Kidney (tissue), 13 donors: ENCODE measurements at regions not wholly inside any gene's neighbourhood (a gene's known extent, or its start where the extent isn't known, plus 50 kb on each side); places are given as distances from the start of the nearest gene placed in this dataset.

Source experiments
- DNase-seq, 5 donors: peaks; one replicate each; pipeline ENCODE4 v3.0.0-alpha.2; 2013 to 2020
- FAIRE-seq: peaks from 2 replicates; lab custom pipeline; 2012; peaks lifted over from hg19 to GRCh38; lab: Jason Lieb, UNC
- H3K27ac ChIP-seq, 2 donors: one replicate each; pipeline ENCODE4 v1.7.0; 2013; ENCODE audit warnings: low read depth in 2 of 2, low read length in 2 of 2, inconsistent platforms in 1 of 2
- H3K27me3 ChIP-seq: one replicate; pipeline ENCODE4 v1.7.1; 2013; ENCODE audit warnings: low read length, inconsistent platforms; ENCODE audit not compliant: control insufficient read depth, insufficient read depth
- H3K36me3 ChIP-seq, 3 donors: one replicate each; pipeline versions ENCODE4 v1.7.0 to v1.7.1; 2013; ENCODE audit warnings: low read length in 3 of 3, control low read depth in 1 of 3, inconsistent platforms in 1 of 3; ENCODE audit not compliant: insufficient read depth in 3 of 3, control insufficient read depth in 2 of 3
- H3K4me1 ChIP-seq, 3 donors: one replicate each; pipeline versions ENCODE4 v1.7.0 to v1.7.1; 2013; ENCODE audit warnings: low read length in 3 of 3, inconsistent platforms in 1 of 3, low read depth in 1 of 3; ENCODE audit not compliant: control insufficient read depth in 2 of 3, insufficient read depth in 2 of 3
- H3K4me3 ChIP-seq, 3 donors: one replicate each; pipeline versions ENCODE4 v1.7.0 to v1.8.1; 2013; ENCODE audit warnings: low read length in 3 of 3, control low read depth in 1 of 3, inconsistent platforms in 1 of 3
- H3K9ac ChIP-seq, 3 donors: one replicate each; pipeline versions ENCODE4 v1.7.0 to v1.7.1; 2013; ENCODE audit warnings: low read length in 3 of 3, control low read depth in 1 of 3, inconsistent platforms in 1 of 3
- H3K9me3 ChIP-seq, 3 donors: one replicate each; pipeline versions ENCODE4 v1.7.0 to v1.7.1; 2013; ENCODE audit warnings: low read length in 3 of 3, control low read depth in 1 of 3, inconsistent platforms in 1 of 3; ENCODE audit not compliant: control insufficient read depth in 2 of 3, insufficient read depth in 1 of 3
- intact Hi-C: fragments of 100-400 bp; cut with DNase I; formaldehyde crosslinking; loops from one replicate; pipeline ENCODE4 v1.11.1; 2022
- TF ChIP-seq, protein P1 (sequence below): IDR thresholded peaks from 3 replicates; pipeline ENCODE4 v1.5.1; 2012; ENCODE audit warnings: mild to moderate bottlenecking, moderate library complexity, borderline replicate concordance; ENCODE audit not compliant: insufficient read depth; ENCODE audit errors: extremely low read depth
- donor health status: control.
- donor health status: control.
- donor health status: control.
- donor health status: control.
- donor health status: control.
- donor health status: DM: yes; HTN: yes; CAD: no.
- donor health status: Normal renal cell carcinoma (clear cell type).

DNA sequence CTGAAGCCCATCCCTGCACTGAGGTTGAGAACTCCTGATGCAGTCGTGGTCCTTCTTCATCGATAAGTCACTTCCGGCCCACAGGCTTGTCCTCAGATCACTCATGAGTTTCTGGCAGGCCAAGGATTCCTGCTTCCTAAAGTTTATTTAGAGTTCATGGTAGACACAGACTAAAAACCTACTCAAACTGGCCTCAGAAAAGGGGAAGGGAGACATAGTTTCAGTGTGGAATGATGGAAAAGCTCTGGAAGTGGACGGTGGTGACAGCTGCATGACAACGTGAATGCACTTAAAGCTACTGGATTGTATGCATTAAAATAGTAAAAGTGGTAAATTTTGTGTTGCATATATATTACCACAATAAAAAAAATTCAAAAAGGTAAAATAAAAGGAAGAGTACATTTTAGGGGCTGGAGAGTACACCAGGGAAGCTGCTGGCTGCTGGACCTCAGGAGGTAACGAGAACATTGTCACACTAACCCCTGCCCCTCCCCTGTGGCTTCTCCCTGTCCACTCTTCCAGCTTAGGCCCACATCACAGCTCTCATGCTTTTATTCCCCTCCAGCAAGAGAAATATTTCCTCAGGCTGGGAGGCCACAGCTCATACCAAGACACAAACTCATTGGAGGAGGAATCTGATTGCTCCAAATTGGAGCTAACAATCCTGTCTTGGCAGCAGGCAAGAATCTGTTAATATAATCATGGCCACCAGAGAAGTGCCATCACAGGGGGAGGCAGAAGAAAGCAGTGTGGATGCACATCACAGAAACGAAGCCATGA is 741.0 kb downstream of the UQCRFS1 start:
- DNase-seq = peak in 1 of 5 donors; percentile 35
- Histone ChIP-seq H3K9ac (no peak overlapping the region), H3K9me3 (no peaks in the 10 kb centered on the region), H3K27me3 (no peaks in the 10 kb centered on the region), H3K4me3 (no peak overlapping the region), H3K27ac (no peak overlapping the region), H3K36me3 (no peaks in the 10 kb centered on the region), H3K4me1 (peaks cover 0 to 7% (median 0%) of the 10 kb centered on the region in 3 donors)
- intact Hi-C loops = no loop called here
- no peak for FAIRE-seq
- TF ChIP-seq, protein P1, sequence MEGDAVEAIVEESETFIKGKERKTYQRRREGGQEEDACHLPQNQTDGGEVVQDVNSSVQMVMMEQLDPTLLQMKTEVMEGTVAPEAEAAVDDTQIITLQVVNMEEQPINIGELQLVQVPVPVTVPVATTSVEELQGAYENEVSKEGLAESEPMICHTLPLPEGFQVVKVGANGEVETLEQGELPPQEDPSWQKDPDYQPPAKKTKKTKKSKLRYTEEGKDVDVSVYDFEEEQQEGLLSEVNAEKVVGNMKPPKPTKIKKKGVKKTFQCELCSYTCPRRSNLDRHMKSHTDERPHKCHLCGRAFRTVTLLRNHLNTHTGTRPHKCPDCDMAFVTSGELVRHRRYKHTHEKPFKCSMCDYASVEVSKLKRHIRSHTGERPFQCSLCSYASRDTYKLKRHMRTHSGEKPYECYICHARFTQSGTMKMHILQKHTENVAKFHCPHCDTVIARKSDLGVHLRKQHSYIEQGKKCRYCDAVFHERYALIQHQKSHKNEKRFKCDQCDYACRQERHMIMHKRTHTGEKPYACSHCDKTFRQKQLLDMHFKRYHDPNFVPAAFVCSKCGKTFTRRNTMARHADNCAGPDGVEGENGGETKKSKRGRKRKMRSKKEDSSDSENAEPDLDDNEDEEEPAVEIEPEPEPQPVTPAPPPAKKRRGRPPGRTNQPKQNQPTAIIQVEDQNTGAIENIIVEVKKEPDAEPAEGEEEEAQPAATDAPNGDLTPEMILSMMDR = no peak

DNA sequence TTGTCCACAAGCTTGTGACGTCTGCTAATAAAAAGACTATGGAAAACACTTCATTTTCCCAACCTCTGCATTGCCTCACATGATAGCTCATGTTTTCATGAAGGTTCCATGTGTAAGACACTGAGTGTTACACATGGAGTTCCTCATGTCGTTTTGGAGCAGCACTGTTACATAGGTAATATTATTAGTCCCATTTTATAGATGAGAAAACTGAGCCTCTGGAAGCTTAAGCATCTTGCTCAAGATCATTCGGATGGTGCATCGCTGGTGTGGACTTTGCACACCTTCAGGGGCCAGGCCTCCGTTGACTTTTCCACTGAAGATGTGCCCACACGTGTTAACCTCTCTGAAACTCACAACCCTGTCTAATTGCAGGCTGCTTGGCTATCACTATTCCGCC is 743.4 kb downstream of the UQCRFS1 start:
- Histone ChIP-seq H3K9ac (no peak overlapping the region), H3K4me3 (no peak overlapping the region), H3K9me3 (no peaks in the 10 kb centered on the region), H3K36me3 (no peaks in the 10 kb centered on the region), H3K27me3 (no peaks in the 10 kb centered on the region), H3K4me1 (peaks cover 0 to 11% (median 0%) of the 10 kb centered on the region in 3 donors), H3K27ac (no peak overlapping the region)
- intact Hi-C loops = no loop called here
- DNase-seq (peak in 1 of 5 donors; percentile 27), FAIRE-seq (no peak)
- TF ChIP-seq, protein P1 = no peak

DNA sequence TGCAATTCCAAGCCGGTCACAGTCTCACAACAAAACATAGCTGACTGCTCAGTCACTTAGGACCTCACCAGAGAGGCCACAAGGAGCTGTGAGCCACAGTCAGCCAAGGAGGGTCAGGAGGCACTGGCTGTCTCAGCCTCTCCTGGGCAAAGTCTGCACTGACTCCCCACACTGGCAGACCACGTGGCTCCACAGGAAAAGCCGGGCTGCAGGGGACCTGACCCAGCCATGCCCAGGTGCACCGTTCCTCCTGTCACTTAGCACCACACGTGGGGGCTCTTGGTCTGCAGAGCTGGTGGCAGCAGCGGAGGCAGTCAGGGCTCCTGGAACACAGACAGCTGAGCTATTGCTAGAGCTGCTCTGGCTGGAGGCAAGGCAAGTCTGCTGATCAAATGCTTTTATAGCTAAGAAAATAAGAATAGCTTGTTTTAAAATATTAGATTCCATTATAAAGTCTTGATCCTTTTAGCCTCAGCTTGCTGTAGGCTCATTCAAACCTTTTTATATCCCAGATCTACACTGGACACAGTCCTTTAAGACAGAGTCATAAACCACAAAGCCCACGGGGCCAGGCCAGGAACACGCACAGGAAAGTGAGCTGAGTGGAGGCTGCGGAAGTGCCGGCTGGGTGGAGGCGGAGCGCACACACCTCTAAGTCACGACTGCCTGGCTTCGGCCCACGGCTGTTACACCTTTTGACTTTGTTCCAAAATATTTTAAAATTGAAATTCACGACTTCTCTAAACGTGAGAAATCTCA is 744.1 kb downstream of the UQCRFS1 start:
- intact Hi-C loops = no loop called here
- H3K4me3 ChIP-seq = no peak overlapping the region
- H3K9me3 ChIP-seq = no peaks in the 10 kb centered on the region
- H3K9ac ChIP-seq = peak overlapping the region in 1 of 3 donors; percentile 23
- peaks cover 0 to 11% (median 0%) of the 10 kb centered on the region in 3 donors for H3K4me1 ChIP-seq
- DNase-seq (peak; percentile 65 to 77 (median 72)), FAIRE-seq (no peak)
- H3K27ac ChIP-seq = no peak overlapping the region
- TF ChIP-seq, protein P1 = no peak
- no peaks in the 10 kb centered on the region for H3K36me3 ChIP-seq
- H3K27me3 ChIP-seq = no peaks in the 10 kb centered on the region
